Small intestine (tissue), 7 donors: ENCODE measurements at regions not wholly inside any gene's neighbourhood (a gene's known extent, or its start where the extent isn't known, plus 50 kb on each side); places are given as distances from the start of the nearest gene placed in this dataset.

Source experiments
- DNase-seq, 2 donors: peaks; one replicate each; pipeline versions ENCODE4 v3.0.0 to v3.0.0-alpha.2; 2013
- FAIRE-seq: peaks from 2 replicates; lab custom pipeline; 2012; peaks lifted over from hg19 to GRCh38; lab: Jason Lieb, UNC
- H3K27ac ChIP-seq, 3 donors: one replicate each; pipeline ENCODE4 v1.5.1; 2013; ENCODE audit warnings: low read length in 2 of 3, mild to moderate bottlenecking in 2 of 3, control low read depth in 1 of 3, inconsistent platforms in 1 of 3, low read depth in 1 of 3, moderate library complexity in 1 of 3
- H3K27me3 ChIP-seq, 3 donors: one replicate each; pipeline ENCODE4 v1.6.1; 2013; ENCODE audit warnings: low read length in 3 of 3, inconsistent platforms in 1 of 3; ENCODE audit not compliant: control insufficient read depth in 3 of 3, insufficient read depth in 3 of 3
- H3K36me3 ChIP-seq, 3 donors: one replicate each; pipeline ENCODE4 v1.6.1; 2013; ENCODE audit warnings: low read length in 3 of 3, inconsistent platforms in 1 of 3, low read depth in 1 of 3, mild to moderate bottlenecking in 1 of 3, moderate library complexity in 1 of 3; ENCODE audit not compliant: control insufficient read depth in 3 of 3, insufficient read depth in 2 of 3
- H3K4me1 ChIP-seq, 3 donors: one replicate each; pipeline ENCODE4 v1.6.1; 2013; ENCODE audit warnings: low read length in 2 of 3, inconsistent platforms in 1 of 3, low read depth in 1 of 3, mild to moderate bottlenecking in 1 of 3, moderate library complexity in 1 of 3; ENCODE audit not compliant: control insufficient read depth in 3 of 3, insufficient read depth in 2 of 3
- H3K4me3 ChIP-seq, 3 donors: one replicate each; pipeline ENCODE4 v1.5.1; 2013; ENCODE audit warnings: low read length in 3 of 3, control low read depth in 1 of 3, inconsistent platforms in 1 of 3, low read depth in 1 of 3, mild to moderate bottlenecking in 1 of 3, moderate library complexity in 1 of 3
- H3K9me3 ChIP-seq, 2 donors: one replicate each; pipeline ENCODE4 v1.6.1; 2013; ENCODE audit warnings: low read depth in 1 of 2, low read length in 1 of 2; ENCODE audit not compliant: control insufficient read depth in 2 of 2, insufficient read depth in 1 of 2
- WGBS, 3 donors: extraction: QIAGEN DNeasy Blood & Tissue Kit; methylation state at CpG; one replicate each; pipeline ENCODE4 v1.1.7; 2013; 5-methylcytosine and 5-hydroxymethylcytosine counted together
- donor health status: healthy with polysubstance abuse.
- donor health status: control.
- donor health status: control.
- donor health status: Bipolar disorder and iron deficiency.
- donor health status: healthy.

GRCh38 chr13:40084934-40085333, 429.5 kb downstream of the COG6 start:
- 81 to 88% (median 88%) methylated on average over 2 of the region's 2 CpGs for WGBS, 3 donors
- no peak for FAIRE-seq

DNA sequence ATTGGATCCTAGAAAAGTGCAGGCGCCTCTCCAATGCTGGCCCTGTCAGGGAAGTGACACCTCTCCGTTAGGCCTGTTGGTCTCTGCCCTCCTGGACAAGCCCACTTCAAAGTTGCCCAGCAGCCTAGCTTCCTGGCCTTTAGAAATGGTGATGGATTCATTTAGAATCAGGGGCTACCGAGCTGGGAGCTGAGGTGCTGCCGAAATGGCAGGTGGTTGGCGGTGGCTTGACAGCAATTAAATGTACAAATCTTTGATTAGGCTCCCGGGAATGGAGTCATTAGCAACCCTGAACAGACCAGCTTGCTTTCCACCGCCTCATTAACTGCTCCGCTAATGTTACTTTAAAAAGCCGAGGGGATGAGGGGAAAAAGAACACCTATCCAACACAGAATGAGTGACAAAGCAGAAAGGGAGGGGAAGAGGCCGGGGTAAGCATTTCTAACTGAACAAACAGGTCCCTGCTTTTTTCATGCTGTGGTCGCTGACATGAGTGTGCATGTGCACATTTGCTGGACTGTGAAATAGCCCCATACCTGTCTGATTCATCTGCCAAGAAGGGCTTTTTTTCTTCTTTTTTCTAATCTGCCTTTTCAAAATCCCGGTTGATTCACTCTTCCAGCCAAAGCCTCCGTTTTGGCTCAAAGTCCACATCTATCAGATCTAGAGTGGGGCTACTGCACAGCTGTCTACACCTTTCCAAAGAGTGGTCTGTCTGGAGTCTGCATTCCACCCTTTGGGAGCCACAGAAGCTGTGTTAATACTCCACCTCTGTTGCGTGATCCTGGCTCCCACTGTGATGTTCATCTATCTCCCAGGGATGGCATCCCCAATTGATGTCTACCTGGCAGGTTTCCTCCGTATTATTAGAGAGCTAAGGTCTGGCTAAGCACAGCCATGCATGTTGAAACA, 431.9 kb downstream of the COG6 start:
- Histone ChIP-seq H3K36me3 (no peaks in the 10 kb centered on the region), H3K4me3 (no peak overlapping the region), H3K4me1 (no peaks in the 10 kb centered on the region), H3K9me3 (no peaks in the 10 kb centered on the region), H3K27ac (no peak overlapping the region), H3K27me3 (no peaks in the 10 kb centered on the region)
- DNase-seq (no peak), FAIRE-seq (no peak)
- 32 to 65% (median 48%) methylated on average over 15 of the region's 15 CpGs for WGBS, 3 donors

More at GRCh38 chr13:40084934-40085333, 429.5 kb downstream of the COG6 start:
- no peaks in the 10 kb centered on the region for H3K36me3 ChIP-seq
- H3K27me3 ChIP-seq, result no peaks in the 10 kb centered on the region
- DNase-seq, result no peak
- H3K27ac ChIP-seq, result no peak overlapping the region
- no peak overlapping the region for H3K4me3 ChIP-seq
- H3K9me3 ChIP-seq, result no peaks in the 10 kb centered on the region
- no peaks in the 10 kb centered on the region for H3K4me1 ChIP-seq

DNA sequence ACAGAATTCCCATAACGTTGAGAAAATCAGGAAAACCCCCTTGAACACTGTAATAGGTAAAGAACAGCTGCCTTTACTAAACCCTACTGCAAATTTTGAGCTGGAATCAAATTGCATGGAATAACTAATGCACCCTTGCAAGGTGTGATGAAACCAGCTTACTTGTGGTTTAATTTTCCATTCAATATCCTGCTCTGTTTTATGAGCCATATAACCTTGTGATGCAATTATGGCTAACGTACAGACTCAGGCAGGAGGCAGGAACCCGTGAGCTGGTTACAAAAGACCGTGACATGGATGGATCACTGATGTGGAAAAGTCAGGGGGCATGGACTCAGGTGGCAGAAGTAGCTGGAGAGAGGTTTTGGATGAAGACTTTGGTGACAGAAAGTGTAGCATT, 438.6 kb downstream of the COG6 start:
- 58 to 74% (median 67%) methylated on average over 4 of the region's 4 CpGs for WGBS, 3 donors
- no peak for FAIRE-seq
- H3K27me3 ChIP-seq, result no peaks in the 10 kb centered on the region
- peak in 1 of 2 donors; percentile 23 for DNase-seq
- H3K27ac ChIP-seq, result no peak overlapping the region
- H3K4me1 ChIP-seq, result no peaks in the 10 kb centered on the region
- peaks cover 0 to under 1% of the 10 kb centered on the region in 2 donors for H3K9me3 ChIP-seq
- no peaks in the 10 kb centered on the region for H3K36me3 ChIP-seq
- H3K4me3 ChIP-seq, result no peak overlapping the region

DNA sequence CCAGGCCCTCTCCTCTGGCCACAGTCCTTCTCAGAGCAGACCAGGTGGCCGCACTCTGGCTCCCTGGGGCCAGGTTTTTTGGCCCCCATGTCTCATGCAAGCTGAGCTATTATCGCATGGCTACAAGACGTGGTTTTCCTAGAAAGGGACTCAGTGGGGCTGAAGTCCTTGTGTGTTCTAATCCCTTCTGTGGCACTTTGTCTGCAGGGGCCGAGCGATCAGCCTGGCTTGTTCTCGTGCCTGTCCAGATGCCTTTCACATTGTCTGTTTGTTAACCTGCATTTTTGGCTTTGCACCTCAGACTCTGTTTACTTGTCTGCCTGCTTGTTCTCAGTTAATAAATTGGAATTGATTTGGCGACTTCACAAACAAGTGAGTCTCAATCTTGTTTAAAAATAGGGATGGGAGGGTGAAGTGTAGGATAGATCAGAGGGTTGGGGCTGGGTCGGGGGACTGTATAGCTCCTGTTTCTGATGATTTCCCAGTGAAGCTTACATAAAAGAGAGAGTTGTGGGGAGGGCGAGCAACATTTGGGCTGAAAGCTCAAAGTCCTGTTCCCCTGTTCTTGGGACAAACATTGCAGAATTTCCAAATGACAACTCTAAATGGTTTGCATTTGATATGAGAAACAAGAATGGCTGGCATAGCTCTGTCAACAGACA, 440.4 kb downstream of the COG6 start:
- DNase-seq (no peak), FAIRE-seq (no peak)
- Histone ChIP-seq H3K36me3 (no peaks in the 10 kb centered on the region), H3K27me3 (no peaks in the 10 kb centered on the region), H3K4me1 (no peaks in the 10 kb centered on the region), H3K27ac (no peak overlapping the region), H3K4me3 (no peak overlapping the region), H3K9me3 (peaks cover 0 to 6% of the 10 kb centered on the region in 2 donors)
- 82 to 85% (median 82%) methylated on average over 9 of the region's 9 CpGs for WGBS, 3 donors

DNA sequence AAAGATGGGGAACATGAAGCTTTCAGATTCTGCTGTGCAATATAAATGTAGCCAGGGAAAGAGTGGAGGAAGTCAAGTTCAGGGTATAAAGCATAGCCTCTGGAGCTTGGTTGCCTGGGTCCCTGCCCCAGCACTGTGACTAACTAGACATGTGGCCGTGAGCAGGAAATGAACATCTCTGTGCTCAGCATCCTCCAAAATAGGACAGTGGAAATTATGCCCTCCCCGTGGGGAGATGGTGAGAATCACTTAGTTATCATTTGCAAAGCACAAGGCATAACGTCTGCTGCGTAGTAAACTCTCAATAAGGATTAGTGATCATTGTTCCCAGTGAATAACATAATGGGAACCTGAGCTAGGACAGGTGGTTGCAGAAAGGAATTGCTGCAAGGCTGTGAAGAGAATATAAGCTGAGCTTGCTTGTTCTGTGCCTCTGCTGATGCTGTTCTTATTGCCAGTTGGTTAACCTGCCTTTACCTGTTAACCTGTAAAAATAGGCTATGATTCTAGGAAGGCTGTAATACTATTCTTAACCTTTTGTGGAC, 441.0 kb downstream of the COG6 start:
- DNase-seq (peak in 1 of 2 donors; percentile 26), FAIRE-seq (no peak)
- WGBS, 3 donors, result 65 to 77% (median 73%) methylated on average over 4 of the region's 4 CpGs
- H3K4me3 ChIP-seq, result no peak overlapping the region
- H3K27ac ChIP-seq, result no peak overlapping the region
- peaks cover 0 to 6% of the 10 kb centered on the region in 2 donors for H3K9me3 ChIP-seq
- no peaks in the 10 kb centered on the region for H3K4me1 ChIP-seq
- H3K27me3 ChIP-seq, result no peaks in the 10 kb centered on the region
- no peaks in the 10 kb centered on the region for H3K36me3 ChIP-seq

DNA sequence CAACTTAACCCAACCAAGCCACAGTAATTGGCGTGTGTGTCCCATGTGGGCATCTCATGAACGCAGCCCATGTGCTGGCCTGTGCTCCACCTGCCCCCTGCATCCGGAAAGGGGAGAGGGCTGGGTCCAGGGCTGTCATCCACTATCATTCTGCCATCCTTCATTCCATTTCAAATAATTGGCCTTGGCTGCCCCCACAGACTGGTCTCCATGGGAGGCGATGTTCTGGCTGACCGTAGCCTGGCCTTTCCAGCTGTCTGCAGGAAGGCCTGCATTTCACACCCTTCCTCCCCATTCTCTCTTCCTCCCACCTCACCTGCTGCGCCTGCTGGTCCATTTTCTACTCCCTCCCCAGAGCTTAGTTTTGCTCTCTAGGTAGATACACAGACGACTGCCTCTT, 442.8 kb downstream of the COG6 start:
- 89 to 92% (median 89%) methylated on average over 7 of the region's 7 CpGs for WGBS, 3 donors
- no peaks in the 10 kb centered on the region for H3K36me3 ChIP-seq
- no peak for FAIRE-seq
- H3K27ac ChIP-seq, result no peak overlapping the region
- no peaks in the 10 kb centered on the region for H3K4me1 ChIP-seq
- H3K27me3 ChIP-seq, result no peaks in the 10 kb centered on the region
- H3K9me3 ChIP-seq, result peaks cover 0 to 6% of the 10 kb centered on the region in 2 donors
- H3K4me3 ChIP-seq, result no peak overlapping the region
- DNase-seq, result no peak

DNA sequence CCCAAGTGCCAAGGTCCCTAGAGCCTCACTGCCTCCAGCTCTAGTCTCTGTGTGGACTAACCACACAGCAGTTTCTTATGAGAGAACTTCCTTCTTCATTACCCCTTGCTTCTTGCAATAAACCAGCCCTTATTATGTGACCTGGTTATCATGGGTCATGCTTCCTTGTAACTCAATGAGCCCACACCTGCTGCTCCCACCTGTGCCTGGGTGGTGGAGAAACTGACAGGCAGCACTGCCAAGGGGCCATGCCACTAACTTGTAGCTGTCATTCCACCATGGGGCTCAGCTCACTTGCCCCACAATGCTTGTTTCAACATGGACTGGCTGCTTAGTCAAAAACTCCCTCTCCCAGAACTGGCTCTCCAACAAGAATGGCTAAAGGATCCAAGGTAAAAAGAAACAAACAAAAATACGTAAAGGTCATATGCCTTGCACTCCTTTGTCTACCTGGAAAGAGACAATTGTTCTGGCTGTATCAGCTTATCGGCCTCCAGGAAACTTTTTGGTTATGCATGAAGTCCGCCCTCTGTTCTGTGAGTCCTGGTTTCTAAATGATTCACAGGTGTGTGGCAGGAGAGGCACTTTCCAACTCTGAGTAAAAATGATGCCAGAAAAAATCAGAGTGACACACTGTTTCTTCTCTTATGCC, 446.4 kb downstream of the COG6 start:
- DNase-seq (no peak), FAIRE-seq (no peak)
- H3K27ac ChIP-seq, result no peak overlapping the region

GRCh38 chr13:40102360-40102727, 446.9 kb downstream of the COG6 start:
- H3K4me1 ChIP-seq, result no peaks in the 10 kb centered on the region
- WGBS, 3 donors, result 86 to 90% (median 89%) methylated on average over 3 of the region's 3 CpGs

More for the DNA sequence above, 446.4 kb downstream of the COG6 start:
- H3K36me3 ChIP-seq, result no peaks in the 10 kb centered on the region
- H3K27me3 ChIP-seq, result no peaks in the 10 kb centered on the region
- H3K4me3 ChIP-seq, result no peak overlapping the region
- H3K4me1 ChIP-seq, result no peaks in the 10 kb centered on the region
- peaks cover 0 to 6% of the 10 kb centered on the region in 2 donors for H3K9me3 ChIP-seq
- WGBS, 3 donors, result 74 to 78% (median 76%) methylated on average over 3 of the region's 3 CpGs

More at GRCh38 chr13:40102360-40102727, 446.9 kb downstream of the COG6 start:
- H3K4me3 ChIP-seq, result no peak overlapping the region
- H3K27me3 ChIP-seq, result no peaks in the 10 kb centered on the region
- DNase-seq (no peak), FAIRE-seq (no peak)
- H3K9me3 ChIP-seq, result peaks cover 0 to 6% of the 10 kb centered on the region in 2 donors
- no peaks in the 10 kb centered on the region for H3K36me3 ChIP-seq
- H3K27ac ChIP-seq, result no peak overlapping the region
